MM.1S (cell line): ENCODE measurements at regions not wholly inside any gene's neighbourhood (a gene's known extent, or its start where the extent isn't known, plus 50 kb on each side); places are given as distances from the start of the nearest gene placed in this dataset.

Experiments
- DNase-seq: peaks from one replicate; pipeline ENCODE4 v3.0.0-alpha.2; 2015
- H2AFZ ChIP-seq: fragments of 300-600 bp; sonication (generic); 2 replicates; pipeline ENCODE4 v1.6.0; 2016; ENCODE audit warnings: antibody characterized with exemption, low read length
- H3F3A ChIP-seq: fragments of 300-600 bp; sonication (generic); 2 replicates; pipeline ENCODE4 v1.6.1; 2016; ENCODE audit warnings: mild to moderate bottlenecking, antibody characterized with exemption, low read length, moderate library complexity, mixed read lengths; ENCODE audit not compliant: insufficient read depth
- H3K27ac ChIP-seq: fragments of 300-600 bp; sonication (generic); 2 replicates; pipeline ENCODE4 v1.5.1; 2016; ENCODE audit warnings: mild to moderate bottlenecking, low read length
- H3K27me3 ChIP-seq: fragments of 300-600 bp; sonication (generic); replicated peaks from 2 replicates; pipeline ENCODE4 v1.6.0; 2016; ENCODE audit warnings: low read length; ENCODE audit not compliant: insufficient read depth
- H3K36me3 ChIP-seq: fragments of 300-600 bp; sonication (generic); replicated peaks from 2 replicates; pipeline ENCODE4 v1.6.1; 2016; ENCODE audit warnings: mild to moderate bottlenecking, low read length, mixed read lengths; ENCODE audit not compliant: insufficient read depth
- H3K4me1 ChIP-seq: fragments of 300-600 bp; sonication (generic); 2 replicates; pipeline ENCODE4 v1.6.1; 2016; ENCODE audit warnings: low read length, mixed read lengths
- H3K4me2 ChIP-seq: fragments of 300-600 bp; sonication (generic); 2 replicates; pipeline ENCODE4 v1.6.0; 2016; ENCODE audit warnings: low read depth, low read length
- H3K4me3 ChIP-seq: fragments of 300-600 bp; sonication (generic); 2 replicates; pipeline ENCODE4 v1.5.1; 2016; ENCODE audit warnings: low read length, mixed read lengths
- H3K79me2 ChIP-seq: fragments of 300-600 bp; sonication (generic); 2 replicates; pipeline ENCODE4 v1.6.1; 2016; ENCODE audit warnings: mixed run types, low read length, mixed read lengths
- H3K9ac ChIP-seq: fragments of 300-600 bp; sonication (generic); 2 replicates; pipeline ENCODE4 v1.6.1; 2016; ENCODE audit warnings: low read length, mixed read lengths
- H3K9me2 ChIP-seq: fragments of 300-600 bp; sonication (generic); replicated peaks from 2 replicates; pipeline ENCODE4 v1.6.1; 2016; ENCODE audit warnings: mild to moderate bottlenecking, low read length, mixed read lengths; ENCODE audit not compliant: insufficient read depth
- H3K9me3 ChIP-seq: fragments of 300-600 bp; sonication (generic); replicated peaks from 2 replicates; pipeline ENCODE4 v1.6.1; 2016; ENCODE audit warnings: mild to moderate bottlenecking, low read length, mixed read lengths; ENCODE audit not compliant: insufficient read depth
- H4K20me1 ChIP-seq: fragments of 300-600 bp; sonication (generic); 2 replicates; pipeline ENCODE4 v1.6.1; 2016; ENCODE audit warnings: mild to moderate bottlenecking, low read length, moderate library complexity, mixed read lengths; ENCODE audit not compliant: insufficient read depth
- CTCF ChIP-seq: fragments of 300-600 bp; sonication (generic); IDR thresholded peaks from 2 replicates; pipeline ENCODE4 v1.5.1; 2016; ENCODE audit warnings: antibody characterized with exemption, low read length, mixed read lengths
- EZH2 ChIP-seq: fragments of 300-600 bp; sonication (generic); optimal IDR thresholded peaks from 2 replicates; pipeline ENCODE3; 2017; ENCODE audit warnings: low read depth, mild to moderate bottlenecking, antibody characterized with exemption, low read length, mixed read lengths
- EZH2phosphoT487 ChIP-seq: fragments of 300-600 bp; sonication (generic); IDR thresholded peaks from 2 replicates; pipeline ENCODE4 v1.6.1; 2018; ENCODE audit warnings: antibody characterized with exemption, low read length

GRCh38 chr20:22841846-22842245 lies 193.3 kb upstream of the SSTR4 start:
- Histone ChIP-seq H3K4me3 (no peak overlapping the region), H3K4me1 (no peaks in the 10 kb centered on the region), H3K27ac (no peak overlapping the region), H3K9me2 (no peaks in the 10 kb centered on the region), H3F3A (no peaks in the 10 kb centered on the region), H3K9ac (no peak overlapping the region), H2AFZ (no peak overlapping the region), H3K36me3 (no peaks in the 10 kb centered on the region), H4K20me1 (no peaks in the 10 kb centered on the region), H3K4me2 (no peak overlapping the region), H3K27me3 (no peaks in the 10 kb centered on the region), H3K79me2 (no peaks in the 10 kb centered on the region), H3K9me3 (no peaks in the 10 kb centered on the region)
- TF ChIP-seq EZH2phosphoT487 (no peak), EZH2 (no peak)
- no peak for DNase-seq

GRCh38 chr20:22842793-22843192 lies 192.3 kb upstream of the SSTR4 start:
- H3K4me2 ChIP-seq: no peak overlapping the region
- H3K4me3 ChIP-seq: no peak overlapping the region
- H3K9me2 ChIP-seq: no peaks in the 10 kb centered on the region
- no peak overlapping the region for H3K27ac ChIP-seq
- TF ChIP-seq EZH2phosphoT487 (no peak), EZH2 (no peak), CTCF (no peak)
- no peak overlapping the region for H2AFZ ChIP-seq
- H3K79me2 ChIP-seq: no peaks in the 10 kb centered on the region
- H3F3A ChIP-seq: no peaks in the 10 kb centered on the region
- H3K27me3 ChIP-seq: no peaks in the 10 kb centered on the region
- H4K20me1 ChIP-seq: no peaks in the 10 kb centered on the region
- H3K9ac ChIP-seq: no peak overlapping the region
- H3K9me3 ChIP-seq: no peaks in the 10 kb centered on the region
- H3K4me1 ChIP-seq: no peaks in the 10 kb centered on the region
- H3K36me3 ChIP-seq: no peaks in the 10 kb centered on the region
- no peak for DNase-seq

- Histone ChIP-seq H4K20me1 (no peaks in the 10 kb centered on the region), H2AFZ (no peak overlapping the region), H3K4me2 (no peak overlapping the region), H3F3A (no peaks in the 10 kb centered on the region), H3K9me2 (no peaks in the 10 kb centered on the region), H3K27ac (no peak overlapping the region), H3K4me3 (no peak overlapping the region), H3K36me3 (no peaks in the 10 kb centered on the region), H3K27me3 (no peaks in the 10 kb centered on the region), H3K9ac (no peak overlapping the region), H3K79me2 (no peaks in the 10 kb centered on the region), H3K9me3 (no peaks in the 10 kb centered on the region), H3K4me1 (no peaks in the 10 kb centered on the region)
- TF ChIP-seq EZH2: no peak
- no peak for TF ChIP-seq EZH2phosphoT487
- no peak for TF ChIP-seq CTCF
- DNase-seq: no peak
These were observed 190.2 kb upstream of the SSTR4 start for GRCh38 chr20:22844959-22845358.

- H3K9me3 ChIP-seq: no peaks in the 10 kb centered on the region
- TF ChIP-seq EZH2phosphoT487: no peak
- no peak for TF ChIP-seq CTCF
- TF ChIP-seq EZH2: no peak
- H3K9ac ChIP-seq: no peak overlapping the region
- H3K4me1 ChIP-seq: no peaks in the 10 kb centered on the region
- no peaks in the 10 kb centered on the region for H3F3A ChIP-seq
- no peak for DNase-seq
- H3K9me2 ChIP-seq: no peaks in the 10 kb centered on the region
- H3K27ac ChIP-seq: no peak overlapping the region
- H2AFZ ChIP-seq: no peak overlapping the region
- no peaks in the 10 kb centered on the region for H3K79me2 ChIP-seq
- no peak overlapping the region for H3K4me2 ChIP-seq
- no peaks in the 10 kb centered on the region for H3K36me3 ChIP-seq
- H3K27me3 ChIP-seq: no peaks in the 10 kb centered on the region
- no peak overlapping the region for H3K4me3 ChIP-seq
- H4K20me1 ChIP-seq: no peaks in the 10 kb centered on the region
These were observed 188.2 kb upstream of the SSTR4 start for GRCh38 chr20:22846863-22847262.
